D721Med (cell line): ENCODE measurements at regions not wholly inside any gene's neighbourhood (a gene's known extent, or its start where the extent isn't known, plus 50 kb on each side); places are given as distances from the start of the nearest gene placed in this dataset.
A peak's percentile ranks its signal among the peaks of the same experiment; 100 is the strongest.
"Not testable (repeated sequence)": the region's sequence is repeated elsewhere in the genome, so short reads cannot be mapped to it uniquely, and the experiment has no call there.

ENCODE experiments used
- DNase-seq: peaks from one replicate; pipeline ENCODE4 v3.0.0; 2011; ENCODE audit warnings: low spot score; ENCODE audit not compliant: insufficient read length
- FAIRE-seq: peaks from 2 replicates; lab custom pipeline; 2011; peaks lifted over from hg19 to GRCh38; lab: Jason Lieb, UNC
- CTCF ChIP-seq: IDR thresholded peaks from 2 replicates; pipeline ENCODE4 v1.5.1; 2012; ENCODE audit warnings: mild to moderate bottlenecking, control low read depth; ENCODE audit not compliant: insufficient read depth; ENCODE audit errors: missing control alignments

GRCh38 chr2:235105821-235106359 lies 154.1 kb downstream of the SH3BP4 start:
- DNase-seq (no peak), FAIRE-seq (no peak)
- TF ChIP-seq CTCF = no peak

GRCh38 chr2:235106874-235107639 lies 155.2 kb downstream of the SH3BP4 start:
- TF ChIP-seq CTCF = peak; percentile 77
- DNase-seq = peak; percentile 74
- FAIRE-seq = peak; percentile 63

GRCh38 chr2:235107640-235107951 lies 155.8 kb downstream of the SH3BP4 start:
- FAIRE-seq = no peak
- no peak for TF ChIP-seq CTCF
- no peak for DNase-seq

- FAIRE-seq, DNase-seq: not testable (repeated sequence)
Observed at GRCh38 chr2:235109561-235109960, 157.7 kb downstream of the SH3BP4 start.

DNA sequence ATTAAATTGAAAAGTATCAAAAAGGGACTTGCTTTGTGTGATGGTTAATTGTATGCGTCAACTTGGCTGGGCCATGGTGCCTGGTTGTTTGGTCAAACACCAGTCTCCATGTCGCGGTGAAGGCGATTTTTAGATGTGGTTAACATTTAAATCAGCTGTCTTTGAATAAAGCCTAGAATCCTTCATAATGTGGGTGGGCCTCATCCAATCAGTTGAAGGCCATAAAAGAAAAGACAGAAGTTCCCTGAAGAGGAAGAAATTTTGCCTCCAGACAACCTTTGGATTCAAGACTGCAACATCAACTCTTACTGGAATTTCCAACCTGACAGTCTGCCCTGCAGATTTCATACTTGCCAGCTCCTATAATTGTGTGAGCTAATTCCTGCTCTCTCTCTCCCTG lies 160.5 kb downstream of the SH3BP4 start:
- TF ChIP-seq CTCF = no peak
- no peak for DNase-seq
- no peak for FAIRE-seq

DNA sequence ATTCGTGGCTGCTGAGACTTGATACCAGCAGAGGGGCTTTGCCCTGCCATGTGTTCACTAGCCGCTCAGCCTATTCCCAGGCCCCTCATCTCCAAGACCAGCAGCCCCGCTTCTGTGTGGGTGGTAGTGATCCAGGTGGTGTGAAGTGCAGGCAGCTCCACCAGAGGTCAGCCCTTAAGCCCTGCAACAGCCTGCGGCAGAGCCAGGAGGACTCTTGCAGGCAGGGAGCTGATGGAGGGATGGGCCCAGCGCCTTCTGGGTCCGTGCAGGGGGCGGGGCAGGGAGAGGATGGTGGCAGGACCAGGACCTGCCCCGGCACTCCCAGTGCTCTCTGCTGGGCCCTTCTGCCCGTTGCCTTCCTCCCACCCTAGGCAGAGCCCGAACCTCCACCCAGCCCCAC lies 162.0 kb downstream of the SH3BP4 start:
- FAIRE-seq (no peak), DNase-seq (no peak)
- no peak for TF ChIP-seq CTCF

- FAIRE-seq = no peak
- no peak for DNase-seq
- no peak for TF ChIP-seq CTCF
Observed at GRCh38 chr2:235114286-235114685, 162.5 kb downstream of the SH3BP4 start.

DNA sequence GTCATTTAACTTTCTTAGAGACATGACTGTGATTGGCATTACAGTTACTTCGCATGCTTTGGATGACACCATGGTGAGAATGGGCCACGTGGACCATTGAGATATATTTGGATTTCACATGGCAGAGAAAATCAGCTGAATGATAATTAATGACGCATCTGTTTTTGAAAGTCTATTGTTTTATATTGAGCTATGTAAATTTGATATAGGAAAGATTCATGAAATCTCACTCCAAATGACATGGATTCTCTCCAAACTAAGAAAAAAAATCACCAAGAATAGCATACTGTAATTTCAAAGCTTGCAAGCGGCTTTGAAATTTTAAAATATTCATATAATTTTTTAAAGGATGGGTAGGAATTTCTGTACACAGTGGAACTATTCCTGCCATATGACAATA lies 163.7 kb downstream of the SH3BP4 start:
- no peak for TF ChIP-seq CTCF
- no peak for FAIRE-seq

More for the DNA sequence above, 163.7 kb downstream of the SH3BP4 start:
- DNase-seq = no peak
